GM12873 (cell line): ENCODE measurements at regions not wholly inside any gene's neighbourhood (a gene's known extent, or its start where the extent isn't known, plus 50 kb on each side); places are given as distances from the start of the nearest gene placed in this dataset.

Experiments used
- TF ChIP-seq, protein P1 (sequence below): IDR thresholded peaks from 2 replicates; pipeline ENCODE4 v1.5.1; 2012; ENCODE audit warnings: low read depth, mild to moderate bottlenecking, moderate library complexity, low read length, control low read depth; ENCODE audit not compliant: insufficient read depth; ENCODE audit errors: missing control alignments

DNA sequence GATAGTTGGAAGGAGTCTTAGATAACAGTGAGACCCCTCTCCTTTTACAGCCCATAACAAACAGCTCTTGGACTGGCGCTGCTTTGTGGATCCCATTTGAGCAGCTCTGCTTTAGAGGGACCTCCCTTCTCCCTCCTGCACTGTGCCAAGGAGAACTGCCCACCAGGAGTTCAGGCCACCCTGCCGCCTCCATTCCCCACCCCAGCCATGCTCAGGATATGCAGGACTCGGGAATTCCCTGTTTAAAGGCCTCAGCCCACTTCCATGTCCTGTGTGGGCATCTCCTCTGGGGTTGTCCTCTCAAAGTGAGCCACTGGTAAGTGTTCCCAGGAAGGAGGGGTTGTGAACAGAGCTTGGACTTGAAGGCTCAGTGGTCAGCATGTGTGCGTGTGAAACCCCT is 78.9 kb upstream of the ADRA1D start:
- TF ChIP-seq, protein P1, sequence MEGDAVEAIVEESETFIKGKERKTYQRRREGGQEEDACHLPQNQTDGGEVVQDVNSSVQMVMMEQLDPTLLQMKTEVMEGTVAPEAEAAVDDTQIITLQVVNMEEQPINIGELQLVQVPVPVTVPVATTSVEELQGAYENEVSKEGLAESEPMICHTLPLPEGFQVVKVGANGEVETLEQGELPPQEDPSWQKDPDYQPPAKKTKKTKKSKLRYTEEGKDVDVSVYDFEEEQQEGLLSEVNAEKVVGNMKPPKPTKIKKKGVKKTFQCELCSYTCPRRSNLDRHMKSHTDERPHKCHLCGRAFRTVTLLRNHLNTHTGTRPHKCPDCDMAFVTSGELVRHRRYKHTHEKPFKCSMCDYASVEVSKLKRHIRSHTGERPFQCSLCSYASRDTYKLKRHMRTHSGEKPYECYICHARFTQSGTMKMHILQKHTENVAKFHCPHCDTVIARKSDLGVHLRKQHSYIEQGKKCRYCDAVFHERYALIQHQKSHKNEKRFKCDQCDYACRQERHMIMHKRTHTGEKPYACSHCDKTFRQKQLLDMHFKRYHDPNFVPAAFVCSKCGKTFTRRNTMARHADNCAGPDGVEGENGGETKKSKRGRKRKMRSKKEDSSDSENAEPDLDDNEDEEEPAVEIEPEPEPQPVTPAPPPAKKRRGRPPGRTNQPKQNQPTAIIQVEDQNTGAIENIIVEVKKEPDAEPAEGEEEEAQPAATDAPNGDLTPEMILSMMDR: no peak

DNA sequence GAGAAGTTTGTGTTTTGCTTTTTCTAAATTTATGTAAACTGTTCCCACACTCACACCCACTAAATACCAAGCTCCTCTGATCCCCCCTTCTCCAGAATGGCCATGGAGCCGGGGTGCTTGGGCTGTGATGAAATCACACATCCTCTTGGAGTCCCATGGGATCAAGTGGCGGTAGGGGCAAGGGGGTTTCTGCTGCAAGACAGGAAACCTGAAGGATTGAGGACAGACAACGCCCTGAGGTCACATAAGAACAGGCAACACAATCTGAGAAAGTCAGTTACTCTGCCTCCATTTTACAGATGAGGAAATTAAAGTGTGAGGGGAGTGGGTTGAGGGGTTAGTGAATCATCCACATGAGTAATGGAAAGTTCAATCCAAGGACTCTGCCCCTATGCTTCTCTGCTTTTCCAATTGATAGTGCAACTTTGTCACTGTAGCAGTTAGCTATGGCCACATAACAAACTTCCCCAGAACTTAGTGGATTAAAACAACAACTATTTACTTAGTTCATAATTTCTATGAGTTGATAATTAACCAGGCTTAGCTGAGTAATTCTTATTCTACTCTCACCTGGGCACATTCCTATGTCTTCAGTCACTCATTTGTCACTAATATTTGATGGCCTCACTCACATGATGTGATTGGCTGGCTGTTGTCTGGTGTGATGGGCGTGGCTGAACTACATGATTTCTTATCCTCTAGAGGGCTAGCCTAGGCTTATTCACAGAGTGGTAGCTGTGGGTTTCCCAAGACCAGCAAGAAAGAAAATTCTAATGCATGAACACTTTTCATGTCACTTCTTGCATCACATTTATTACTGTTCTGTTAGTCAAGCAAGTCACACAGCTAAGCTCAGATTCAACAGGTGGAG is 77.3 kb upstream of the ADRA1D start:
- TF ChIP-seq, protein P1: no peak

DNA sequence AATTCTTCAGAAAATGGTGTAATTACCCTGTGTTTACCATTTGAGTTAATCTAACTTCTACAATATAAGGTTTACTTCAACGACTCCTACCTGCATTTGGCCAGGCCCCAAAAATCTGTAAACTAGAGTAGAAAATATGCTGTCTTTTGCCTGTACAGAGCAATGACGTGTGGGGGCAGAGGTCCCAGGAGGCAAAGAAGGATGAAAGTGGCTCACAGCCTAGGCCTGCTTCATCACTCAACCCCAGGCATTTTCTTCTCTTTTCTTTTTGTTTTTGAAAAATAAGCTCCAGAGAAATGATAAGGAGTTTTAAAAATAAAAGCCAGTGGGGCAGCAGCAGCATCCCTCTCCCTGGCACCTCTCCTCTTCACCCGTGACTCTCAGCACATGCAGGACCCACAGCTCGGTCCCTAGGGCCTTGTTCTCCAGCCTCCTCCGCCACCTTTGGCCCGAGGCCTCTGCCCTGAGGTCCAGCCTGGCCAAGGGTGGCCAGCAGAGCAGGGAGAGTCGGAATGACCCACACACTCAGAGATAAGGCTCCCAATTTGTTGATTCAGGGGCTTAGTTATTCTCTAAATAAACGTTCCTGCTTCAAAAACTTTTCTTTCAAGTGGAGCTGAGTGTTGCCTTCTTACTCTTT is 76.6 kb upstream of the ADRA1D start:
- TF ChIP-seq, protein P1: no peak

DNA sequence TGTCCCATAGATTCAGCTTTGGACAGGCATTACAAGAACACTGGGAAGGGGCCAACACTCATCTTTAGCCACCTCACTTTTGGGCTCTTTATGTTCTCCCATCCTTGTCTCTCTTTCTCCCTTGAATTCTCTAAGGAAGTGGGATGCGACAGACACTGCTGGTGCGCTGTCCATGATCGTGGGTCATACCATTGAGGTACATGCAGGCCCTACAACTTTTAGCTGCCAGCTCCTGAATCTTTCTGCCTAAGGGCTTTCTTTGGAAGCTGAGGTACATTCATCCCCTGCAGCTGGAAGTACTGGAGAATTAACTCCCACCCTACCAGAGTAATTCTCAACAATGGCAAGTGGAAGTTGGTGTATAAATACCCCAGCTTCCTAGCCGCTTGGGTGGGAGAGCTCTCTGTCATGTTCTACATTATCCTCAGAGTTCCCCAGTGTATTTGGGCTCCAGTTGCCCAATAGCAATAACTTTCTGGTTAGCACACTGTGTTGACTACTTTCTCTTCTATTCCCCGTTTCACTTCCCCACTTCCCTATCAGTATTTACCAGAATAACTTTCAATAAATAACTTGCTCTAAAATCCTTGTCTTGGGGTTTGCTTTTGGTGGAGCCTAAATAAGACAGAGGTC is 75.6 kb upstream of the ADRA1D start:
- TF ChIP-seq, protein P1: no peak

DNA sequence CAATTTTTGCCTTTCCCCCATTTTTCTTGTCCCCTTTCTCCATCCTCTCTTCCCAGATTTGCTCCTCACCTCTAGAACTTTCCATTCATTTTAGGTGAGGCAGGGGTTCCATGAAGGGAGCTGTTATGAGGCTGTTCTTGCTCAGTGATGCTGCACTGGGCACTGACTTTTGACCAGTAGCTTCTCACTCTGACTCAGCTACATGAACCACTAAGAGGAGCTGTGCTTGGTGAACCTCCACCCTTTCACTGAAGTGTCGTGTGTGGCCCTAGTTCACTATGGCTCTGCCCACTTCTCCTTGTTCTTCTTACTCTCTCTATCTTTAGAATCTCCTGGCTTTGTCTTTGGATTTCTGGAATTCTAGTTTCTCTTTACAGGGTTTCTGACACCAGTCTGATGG is 73.4 kb upstream of the ADRA1D start:
- TF ChIP-seq, protein P1: no peak

DNA sequence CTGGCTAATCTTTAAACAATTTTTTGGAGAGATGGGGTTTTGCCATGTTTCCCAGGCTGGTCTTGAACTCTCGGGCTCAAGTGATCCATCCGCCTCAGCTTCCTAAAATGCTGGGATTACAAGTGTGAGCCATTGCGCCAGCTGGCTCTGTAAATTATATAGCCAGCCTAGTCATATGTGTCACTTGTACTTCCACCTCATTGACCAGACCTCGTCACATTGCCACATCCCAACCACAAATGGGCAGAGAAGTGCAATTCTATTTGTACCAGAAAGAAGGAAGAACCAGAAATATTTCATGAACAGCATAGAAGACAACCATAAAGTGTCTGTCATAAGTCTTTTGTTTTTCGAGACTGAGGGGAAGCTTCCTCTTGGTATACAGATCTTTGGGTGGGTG is 71.2 kb upstream of the ADRA1D start:
- TF ChIP-seq, protein P1: no peak

DNA sequence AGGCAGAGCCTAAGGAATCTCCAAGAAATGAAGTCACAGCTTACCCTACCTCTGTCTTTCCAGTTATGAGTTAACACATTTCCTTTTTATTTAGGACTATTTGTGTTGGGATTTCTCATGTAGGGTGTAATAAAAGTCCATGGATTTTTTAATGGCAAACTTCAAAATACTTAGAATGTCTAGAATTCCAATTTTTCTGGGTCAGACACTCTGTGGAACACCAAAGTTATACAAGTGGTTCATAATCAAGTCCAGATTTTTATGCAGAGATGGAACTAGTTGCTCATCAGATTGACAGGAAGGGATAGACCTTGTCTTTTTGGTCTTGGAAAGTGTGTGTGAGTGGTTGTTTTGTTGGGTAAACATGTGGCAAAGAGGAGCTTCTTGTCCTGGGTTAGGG is 69.8 kb upstream of the ADRA1D start:
- TF ChIP-seq, protein P1: no peak
